Hepatocyte (in vitro differentiated cells): ENCODE measurements at regions not wholly inside any gene's neighbourhood (a gene's known extent, or its start where the extent isn't known, plus 50 kb on each side); places are given as distances from the start of the nearest gene placed in this dataset.

Experiments used
- EZH2 ChIP-seq: fragments of 200-600 bp; sonication (generic); IDR thresholded peaks from 2 replicates; pipeline ENCODE4 v1.6.1; 2016; ENCODE audit warnings: antibody characterized with exemption, mild to moderate bottlenecking, borderline replicate concordance
- TF ChIP-seq, protein P1 (sequence below): fragments of 200-600 bp; sonication (generic); IDR thresholded peaks from 2 replicates; pipeline ENCODE4 v1.5.1; 2016; ENCODE audit warnings: antibody characterized with exemption, mild to moderate bottlenecking; ENCODE audit not compliant: poor library complexity

DNA sequence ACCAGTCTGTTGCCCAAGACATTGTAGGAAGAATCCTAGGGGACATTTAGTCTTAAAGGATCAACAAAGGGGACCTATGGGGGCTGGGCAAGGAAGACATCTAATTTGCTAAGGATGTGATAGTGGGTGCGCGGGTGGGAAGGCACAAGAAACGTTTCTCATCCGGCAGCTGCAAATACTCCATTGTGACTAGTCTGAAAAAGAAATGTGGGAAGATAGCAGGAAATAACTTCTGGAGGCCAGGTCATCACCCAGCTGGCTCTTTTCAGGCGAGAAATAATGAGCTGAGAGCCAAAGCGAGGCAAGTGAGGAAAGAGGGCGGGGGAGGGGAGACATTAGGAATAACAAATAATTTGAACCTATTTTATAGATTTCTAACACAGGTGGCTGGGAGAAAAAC, 70.3 kb upstream of the NCK2 start:
- TF ChIP-seq, protein P1, sequence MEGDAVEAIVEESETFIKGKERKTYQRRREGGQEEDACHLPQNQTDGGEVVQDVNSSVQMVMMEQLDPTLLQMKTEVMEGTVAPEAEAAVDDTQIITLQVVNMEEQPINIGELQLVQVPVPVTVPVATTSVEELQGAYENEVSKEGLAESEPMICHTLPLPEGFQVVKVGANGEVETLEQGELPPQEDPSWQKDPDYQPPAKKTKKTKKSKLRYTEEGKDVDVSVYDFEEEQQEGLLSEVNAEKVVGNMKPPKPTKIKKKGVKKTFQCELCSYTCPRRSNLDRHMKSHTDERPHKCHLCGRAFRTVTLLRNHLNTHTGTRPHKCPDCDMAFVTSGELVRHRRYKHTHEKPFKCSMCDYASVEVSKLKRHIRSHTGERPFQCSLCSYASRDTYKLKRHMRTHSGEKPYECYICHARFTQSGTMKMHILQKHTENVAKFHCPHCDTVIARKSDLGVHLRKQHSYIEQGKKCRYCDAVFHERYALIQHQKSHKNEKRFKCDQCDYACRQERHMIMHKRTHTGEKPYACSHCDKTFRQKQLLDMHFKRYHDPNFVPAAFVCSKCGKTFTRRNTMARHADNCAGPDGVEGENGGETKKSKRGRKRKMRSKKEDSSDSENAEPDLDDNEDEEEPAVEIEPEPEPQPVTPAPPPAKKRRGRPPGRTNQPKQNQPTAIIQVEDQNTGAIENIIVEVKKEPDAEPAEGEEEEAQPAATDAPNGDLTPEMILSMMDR: no peak
- no peak for TF ChIP-seq EZH2
